ENCODE measurements at regions not wholly inside any gene's neighbourhood (a gene's known extent, or its start where the extent isn't known, plus 50 kb on each side); places are given as distances from the start of the nearest gene placed in this dataset.

- no peak for DNase-seq
These were observed 284.0 kb upstream of the TLE4 start for GRCh38 chr9:79287708-79288290.

DNA sequence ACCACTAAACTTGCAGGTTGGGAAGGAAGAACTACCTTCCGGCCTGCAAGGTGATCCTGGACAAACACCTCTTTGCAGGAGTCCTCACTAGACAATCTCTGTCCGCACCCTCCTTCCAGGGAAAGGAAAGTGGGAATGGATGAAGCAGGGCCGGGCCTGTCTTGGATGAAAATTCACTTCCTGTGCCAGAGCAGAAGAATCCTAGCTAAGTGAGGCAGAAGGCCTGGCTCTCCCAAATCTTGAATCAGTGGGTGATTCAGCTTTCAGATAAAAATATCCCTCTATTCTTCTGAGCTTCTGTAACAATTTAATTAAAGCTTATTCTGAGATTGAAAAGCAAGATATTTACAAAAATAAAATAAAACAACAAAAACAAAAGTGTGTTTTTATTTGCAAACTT is 281.9 kb upstream of the TLE4 start:
- DNase-seq = no peak

GRCh38 chr9:79292731-79293280 is 279.0 kb upstream of the TLE4 start:
- DNase-seq = no peak

DNA sequence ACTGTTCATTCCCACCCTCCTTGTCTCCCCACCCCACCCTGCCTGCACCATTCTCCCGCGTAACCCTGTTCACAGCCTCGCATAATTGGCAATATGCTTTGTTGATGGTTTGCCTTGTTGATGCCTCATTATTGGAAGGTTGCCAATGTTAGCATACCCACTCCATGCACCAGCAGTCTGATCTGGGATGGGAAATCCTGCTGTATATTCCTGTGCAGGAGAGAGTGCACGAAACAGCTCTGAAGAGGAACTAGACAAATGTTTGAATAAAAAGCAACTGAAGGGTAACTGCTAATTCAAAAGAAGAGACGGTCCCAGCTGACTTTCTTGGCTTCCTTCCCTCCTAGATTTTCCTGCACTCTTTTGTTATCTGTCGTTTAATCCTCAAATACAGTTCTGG is 271.7 kb upstream of the TLE4 start:
- DNase-seq = no peak

GRCh38 chr9:79301085-79301484 is 270.7 kb upstream of the TLE4 start:
- DNase-seq = no peak

GRCh38 chr9:79301551-79302391 is 270.0 kb upstream of the TLE4 start:
- DNase-seq = no peak

- no peak for DNase-seq
These were observed 269.2 kb upstream of the TLE4 start for GRCh38 chr9:79302569-79302968.

- DNase-seq = no peak
These were observed 263.8 kb upstream of the TLE4 start for GRCh38 chr9:79308012-79308411.

DNA sequence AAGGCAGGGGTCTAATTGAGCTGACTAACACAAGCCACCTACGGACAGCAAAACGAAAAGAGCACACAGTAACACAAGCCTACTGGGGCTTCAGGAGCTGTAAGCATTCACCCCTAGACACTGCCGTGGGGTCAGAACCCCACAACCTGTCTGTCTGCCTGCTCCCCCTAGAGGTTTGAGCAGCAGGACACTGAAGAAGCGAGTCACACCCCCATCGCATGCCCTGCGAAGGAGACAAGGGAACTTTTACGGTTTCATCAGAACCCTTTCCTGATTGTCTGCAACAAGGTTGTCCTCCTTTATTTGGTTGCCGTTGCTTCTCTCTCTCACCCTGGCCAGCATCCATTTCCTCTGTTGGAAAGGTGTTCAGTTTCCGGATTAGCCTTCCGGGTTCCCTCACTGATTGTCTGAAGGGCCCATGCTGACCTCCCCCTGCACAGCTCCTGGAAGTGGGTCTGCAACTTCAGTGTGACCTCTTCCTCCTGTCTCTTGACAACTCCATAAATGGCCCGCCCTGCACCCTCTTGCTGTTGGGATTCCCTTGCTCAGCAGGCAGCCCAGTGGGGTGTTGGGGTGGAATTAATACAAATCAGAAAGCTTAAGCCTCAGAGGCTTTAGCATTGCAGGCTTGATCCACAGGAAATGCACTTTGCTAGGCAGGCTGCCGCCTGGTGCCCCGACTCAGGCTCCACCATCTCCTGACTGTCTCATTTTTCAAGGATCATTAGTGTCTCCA is 258.9 kb upstream of the TLE4 start:
- no peak for DNase-seq

DNA sequence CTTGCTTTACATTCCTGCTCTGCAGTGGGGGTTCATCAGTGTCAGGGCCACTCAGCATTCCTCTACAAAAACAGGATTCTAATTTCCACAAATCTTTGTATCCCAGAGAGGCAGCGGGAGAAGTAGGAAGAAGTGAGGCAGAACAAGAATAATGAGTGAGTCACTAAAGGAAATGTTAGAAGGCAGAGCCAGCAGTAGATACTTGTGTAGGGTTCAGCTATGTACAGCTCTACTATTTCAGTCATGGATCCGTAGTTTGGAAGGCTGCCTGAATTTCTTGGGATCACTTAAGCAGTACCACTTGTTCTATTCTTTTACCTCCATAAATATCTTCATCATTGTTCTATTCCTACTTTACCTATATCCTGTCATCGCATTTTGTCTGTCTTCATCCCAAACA is 246.3 kb upstream of the TLE4 start:
- DNase-seq = no peak

GRCh38 chr9:79329861-79330260 is 241.9 kb upstream of the TLE4 start:
- no peak for DNase-seq

DNA sequence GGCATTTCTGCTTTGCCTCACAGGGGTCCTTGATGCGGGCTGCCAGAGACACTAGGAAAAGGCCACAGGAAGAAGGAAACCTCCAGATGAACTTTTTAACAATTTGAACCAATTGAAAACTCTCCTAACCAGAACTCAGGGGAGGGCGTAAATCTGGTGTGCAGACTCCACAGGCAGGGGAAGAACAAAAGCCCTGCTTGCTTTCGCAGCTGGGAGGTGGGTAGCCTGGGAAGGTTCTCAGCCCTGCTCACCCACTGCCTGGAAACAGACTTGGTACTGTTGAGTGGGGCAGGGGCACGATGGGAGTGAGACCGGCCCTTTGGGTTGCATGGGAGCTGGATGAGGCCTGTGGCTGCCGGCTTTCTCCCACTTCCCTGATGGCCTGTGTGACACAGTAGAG is 237.8 kb upstream of the TLE4 start:
- DNase-seq = no peak

GRCh38 chr9:79334711-79335110 is 237.1 kb upstream of the TLE4 start:
- DNase-seq = no peak

GRCh38 chr9:79335987-79336386 is 235.8 kb upstream of the TLE4 start:
- no peak for DNase-seq

DNA sequence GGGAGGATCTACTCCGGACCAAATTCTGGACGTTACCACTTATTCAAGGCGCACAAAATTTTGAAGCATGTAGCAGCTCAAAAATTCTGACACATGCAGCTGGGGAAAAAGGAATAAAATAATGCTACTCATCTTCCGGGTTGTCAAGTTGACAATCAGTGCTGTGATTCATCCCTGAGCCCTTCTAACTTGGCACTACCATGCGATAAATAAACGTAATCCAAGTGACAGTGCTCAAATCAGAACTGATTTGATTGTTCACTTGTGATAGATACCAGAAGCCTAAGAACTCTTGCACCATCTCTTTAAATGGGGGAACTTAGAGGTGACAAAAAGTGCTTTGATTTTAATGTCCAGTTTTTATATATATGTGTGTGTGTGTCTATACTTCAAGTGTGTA is 230.2 kb upstream of the TLE4 start:
- no peak for DNase-seq

DNA sequence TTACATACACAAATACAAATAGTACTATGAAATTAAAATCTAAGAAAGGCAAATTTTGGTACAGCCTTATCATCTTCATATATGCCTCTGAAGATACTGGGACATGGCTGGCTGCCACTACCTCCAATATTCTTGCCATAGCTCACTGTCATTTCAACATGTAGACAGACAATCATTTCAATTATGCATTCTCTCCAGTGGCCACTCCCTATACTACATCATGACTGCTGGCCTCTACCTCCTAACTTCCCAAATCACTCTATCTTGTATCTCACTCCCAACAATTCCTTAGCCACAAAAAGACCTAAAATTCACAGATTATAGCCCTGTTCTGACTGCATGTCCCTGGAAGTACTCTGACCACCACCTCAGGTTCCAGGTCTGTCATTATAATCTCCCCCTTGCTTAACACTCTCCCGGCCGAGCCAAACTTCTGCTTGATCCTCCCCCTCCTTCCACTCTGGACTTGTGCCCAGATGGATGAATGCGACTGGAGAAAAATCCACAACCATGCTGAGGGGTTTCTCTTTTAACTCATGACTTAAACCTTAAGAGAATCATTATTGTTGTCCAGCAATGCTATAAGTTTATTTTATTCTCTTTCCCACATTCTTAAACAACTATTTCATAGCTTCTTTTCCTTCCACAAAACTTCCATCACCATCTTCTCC is 225.3 kb upstream of the TLE4 start:
- DNase-seq = no peak

- DNase-seq = no peak
These were observed 219.4 kb upstream of the TLE4 start for GRCh38 chr9:79352322-79352721.

- no peak for DNase-seq
These were observed 217.8 kb upstream of the TLE4 start for GRCh38 chr9:79353856-79354520.

- no peak for DNase-seq
These were observed 214.6 kb upstream of the TLE4 start for GRCh38 chr9:79357194-79357593.

- DNase-seq = no peak
These were observed 214.1 kb upstream of the TLE4 start for GRCh38 chr9:79357616-79358015.

- no peak for DNase-seq
These were observed 211.1 kb upstream of the TLE4 start for GRCh38 chr9:79360387-79361347.

Data from activated CD4-positive, alpha-beta T cell treated with anti-CD3 and anti-CD28 coated beads, Interleukin-2, amount 50 U/mL, for 1 hour (primary cell).